GM18861 (cell line): ENCODE measurements at regions not wholly inside any gene's neighbourhood (a gene's known extent, or its start where the extent isn't known, plus 50 kb on each side); places are given as distances from the start of the nearest gene placed in this dataset.

Source experiments
- ATAC-seq: cut with Tn5 transposase; IDR thresholded peaks from one replicate; pipeline ENCODE4 v1.9.1; 2021; ENCODE audit not compliant: unreplicated experiment

DNA sequence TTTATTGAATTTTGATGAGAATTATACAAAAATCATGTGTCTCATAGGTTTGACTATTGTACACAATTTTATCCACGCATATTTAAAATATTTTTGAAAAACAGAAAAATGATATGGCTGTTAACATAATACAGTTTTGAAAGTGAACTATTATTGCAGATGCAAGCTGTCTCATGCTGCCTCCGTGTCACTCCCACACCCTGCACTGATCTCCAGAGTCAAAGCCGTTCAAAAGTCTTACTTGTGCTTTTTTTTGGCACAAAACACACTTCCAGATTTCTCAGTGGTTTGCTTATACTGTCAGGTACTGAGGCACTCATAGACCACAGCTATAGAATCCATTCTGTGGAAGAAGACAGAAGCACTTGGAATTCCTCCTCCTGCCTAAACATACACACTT, 243.1 kb upstream of the ADARB2 start:
- no peak for ATAC-seq

DNA sequence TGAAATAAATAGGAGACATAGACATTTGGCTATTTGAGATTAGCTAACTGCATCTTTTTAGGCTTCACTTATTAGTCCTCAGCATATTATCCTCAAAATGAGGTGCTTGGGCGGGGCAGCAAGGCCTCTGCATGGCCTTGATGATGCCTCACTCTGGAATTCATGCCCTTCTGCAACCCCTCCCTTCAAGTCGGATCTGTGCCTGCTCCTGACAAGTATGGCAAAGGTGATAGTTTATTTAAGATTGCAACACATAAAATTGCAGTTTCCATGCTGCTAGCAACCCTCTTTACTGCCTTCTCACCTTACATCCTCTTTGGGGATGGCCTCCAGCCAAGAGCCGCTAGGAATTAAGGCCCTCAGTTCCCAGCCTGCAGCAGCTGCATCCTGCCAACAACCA, 241.3 kb upstream of the ADARB2 start:
- no peak for ATAC-seq

DNA sequence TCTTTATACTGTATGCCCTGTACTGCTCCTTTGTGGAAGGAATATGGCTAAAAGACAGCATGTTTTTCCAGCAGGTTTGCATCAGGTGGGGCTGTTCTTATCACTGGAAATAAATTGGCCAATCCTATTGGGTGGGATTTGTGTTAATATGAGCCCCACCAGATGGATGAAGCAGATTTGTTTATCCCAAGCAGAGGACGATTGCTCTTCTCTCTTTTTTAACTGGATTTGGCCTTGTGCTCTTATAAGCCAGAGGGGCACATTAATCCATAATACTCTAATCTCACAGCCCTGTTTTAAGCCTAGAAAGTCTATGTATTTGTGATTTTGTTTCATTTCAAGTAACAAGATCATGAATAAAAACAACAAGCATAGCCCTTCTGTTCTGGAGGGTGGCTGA, 240.1 kb upstream of the ADARB2 start:
- ATAC-seq = no peak

DNA sequence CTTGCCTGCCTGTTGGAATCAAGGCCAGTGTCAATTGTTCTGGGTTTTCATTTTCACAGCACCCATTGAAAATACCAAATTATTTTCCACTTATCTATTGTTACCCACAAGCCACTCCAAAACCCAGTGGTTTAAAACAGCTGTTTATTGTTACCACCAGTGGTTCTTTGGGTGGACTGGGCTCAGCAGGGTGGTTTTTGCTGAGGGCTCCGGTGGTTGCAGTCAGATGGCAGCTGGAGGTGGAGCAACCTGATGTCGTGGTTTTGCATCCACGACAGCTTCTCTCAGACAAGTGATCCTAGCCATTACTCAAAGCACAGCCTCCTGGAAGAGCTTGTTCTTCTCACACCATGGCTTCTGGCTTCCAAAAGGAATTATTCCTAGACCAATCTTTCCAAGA, 235.1 kb upstream of the ADARB2 start:
- ATAC-seq = no peak

DNA sequence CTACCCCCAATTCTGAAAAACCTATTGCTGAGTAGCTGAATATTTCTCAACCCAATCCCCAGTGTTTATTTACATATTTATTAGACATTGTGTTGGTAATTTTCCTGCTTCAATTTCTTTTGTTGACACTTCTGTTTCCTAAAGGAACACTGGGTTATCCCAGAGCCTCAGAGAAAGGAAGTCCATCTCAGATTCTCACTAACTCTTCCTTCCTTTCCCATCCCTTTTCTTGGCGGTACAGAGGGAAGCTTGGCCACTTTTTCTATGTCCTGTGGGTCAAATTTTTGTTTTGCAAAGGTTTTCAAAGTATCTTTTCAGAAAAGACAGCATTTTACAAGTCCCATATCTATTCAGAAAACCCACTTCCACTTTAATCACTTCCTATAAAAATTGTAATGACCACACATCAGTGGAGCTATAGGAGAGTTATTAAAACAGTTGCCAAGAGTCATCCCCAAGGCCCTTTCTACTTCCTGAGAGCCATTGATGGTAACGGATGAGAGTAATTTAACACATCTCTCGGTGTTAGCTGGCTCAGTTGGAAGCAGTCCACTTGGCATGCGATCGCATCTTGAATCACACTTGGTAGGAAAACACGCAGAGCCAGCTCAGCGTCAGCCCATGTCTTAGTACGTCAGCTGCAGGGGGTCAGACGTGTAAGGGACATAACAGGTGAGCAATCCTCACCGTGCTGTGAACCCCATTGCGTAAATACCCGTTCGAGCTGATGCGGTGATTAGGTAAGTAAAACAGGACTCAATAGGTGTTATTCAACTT, 231.1 kb upstream of the ADARB2 start:
- no peak for ATAC-seq

DNA sequence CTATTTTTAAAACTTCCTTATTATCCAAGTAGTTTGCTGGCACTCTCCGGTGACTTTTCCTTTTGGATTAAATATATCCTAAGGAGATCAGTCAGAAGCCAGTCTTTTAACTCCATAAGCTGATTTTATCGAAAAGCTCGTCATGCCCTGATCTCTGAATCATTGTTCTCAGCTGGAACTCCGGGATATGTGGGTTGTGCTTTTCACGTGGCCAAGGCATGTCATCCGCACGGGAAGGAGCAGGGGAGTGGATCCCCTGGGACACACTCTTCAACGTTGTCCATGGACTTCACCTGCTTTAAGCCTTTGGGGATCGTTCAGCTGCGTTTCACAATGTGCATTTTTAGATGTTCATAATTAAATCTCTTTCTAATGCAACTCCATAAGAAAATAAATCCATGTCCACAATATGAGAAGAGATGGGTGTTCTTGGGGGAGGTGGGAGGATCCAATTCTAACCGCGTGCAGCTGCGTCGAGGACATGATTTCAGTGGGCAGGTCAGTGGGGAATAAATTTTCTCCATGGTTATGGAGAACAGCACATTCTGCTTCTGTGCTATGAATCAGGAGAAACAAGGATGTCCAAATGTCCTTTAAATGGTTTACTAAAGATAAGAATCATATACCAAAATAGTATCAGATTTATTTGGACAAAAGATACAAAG, 229.5 kb upstream of the ADARB2 start:
- no peak for ATAC-seq

DNA sequence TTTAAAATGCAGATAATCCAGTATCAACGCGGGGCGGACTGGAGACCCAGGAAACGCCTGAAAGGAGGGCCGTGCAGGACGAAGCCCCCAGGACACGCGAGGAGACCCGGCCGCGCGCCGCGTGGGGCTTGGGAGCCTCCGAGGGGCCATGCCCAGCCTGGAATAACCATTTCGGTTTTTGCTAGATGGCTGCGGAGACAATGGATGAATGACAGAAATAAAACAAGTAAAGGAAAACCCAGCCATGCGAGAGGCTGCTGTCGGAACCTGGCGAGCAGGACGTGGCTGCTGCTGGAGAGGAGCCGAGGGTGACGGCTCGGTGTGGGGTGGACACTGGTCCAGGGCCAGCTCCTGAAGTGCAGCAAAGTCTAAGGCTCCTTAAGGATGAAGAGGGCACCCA, 227.2 kb upstream of the ADARB2 start:
- no peak for ATAC-seq

DNA sequence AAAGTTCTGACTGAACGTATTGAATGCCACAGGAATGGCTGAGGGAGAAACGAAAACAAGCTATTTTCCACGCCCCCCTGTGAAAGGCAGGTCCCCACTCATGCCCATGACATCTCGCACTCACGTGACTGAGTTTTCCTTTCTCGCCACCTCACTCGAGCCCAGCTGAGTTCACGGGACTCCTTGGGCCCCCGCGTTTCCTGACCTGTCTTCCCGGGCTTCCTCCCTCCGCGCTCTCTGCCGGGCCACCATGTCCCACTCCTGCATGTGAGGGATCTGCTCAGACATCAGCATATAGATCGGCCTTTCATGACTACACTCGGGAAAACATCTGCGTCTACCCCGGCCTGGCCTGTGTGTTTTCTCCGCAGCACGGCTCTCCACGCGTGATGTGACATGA, 226.0 kb upstream of the ADARB2 start:
- no peak for ATAC-seq

DNA sequence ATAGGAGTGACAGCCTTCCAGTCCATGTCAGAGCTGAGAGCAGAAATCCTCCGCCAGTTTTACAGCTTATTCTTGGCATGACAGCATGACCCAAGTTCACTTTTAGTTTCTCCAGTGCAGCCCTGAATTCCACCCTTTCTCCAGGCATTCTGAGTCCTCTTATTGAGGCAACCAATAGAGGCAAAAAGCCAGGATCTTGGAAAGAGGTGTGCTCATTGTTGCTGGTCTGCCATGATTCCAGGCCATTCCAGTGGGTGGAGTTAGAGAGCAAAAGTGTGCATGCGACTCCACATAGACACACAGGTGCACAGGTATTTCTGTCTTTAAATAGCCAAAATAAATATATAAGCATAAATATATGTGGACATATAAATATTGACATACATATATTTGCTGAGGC, 224.7 kb upstream of the ADARB2 start:
- no peak for ATAC-seq

DNA sequence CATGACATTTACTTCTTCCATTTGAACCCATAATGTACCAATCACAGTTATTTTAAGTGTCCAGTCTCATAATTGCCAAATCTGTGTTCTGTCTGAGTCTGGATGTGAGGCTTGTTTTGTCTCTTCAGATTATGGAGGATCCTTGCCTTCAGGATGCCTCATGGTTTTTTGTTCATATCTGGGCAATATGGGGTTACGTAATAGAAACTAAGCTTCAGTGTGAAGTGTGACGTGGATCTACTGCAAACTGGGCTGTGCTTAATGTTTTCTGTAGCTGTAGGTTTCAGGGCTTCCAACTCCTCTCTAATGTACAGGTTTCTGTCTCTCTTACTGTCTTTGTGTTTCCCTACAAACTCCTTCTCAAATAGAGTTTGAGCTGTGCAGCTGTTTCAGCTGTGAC, 223.7 kb upstream of the ADARB2 start:
- no peak for ATAC-seq

DNA sequence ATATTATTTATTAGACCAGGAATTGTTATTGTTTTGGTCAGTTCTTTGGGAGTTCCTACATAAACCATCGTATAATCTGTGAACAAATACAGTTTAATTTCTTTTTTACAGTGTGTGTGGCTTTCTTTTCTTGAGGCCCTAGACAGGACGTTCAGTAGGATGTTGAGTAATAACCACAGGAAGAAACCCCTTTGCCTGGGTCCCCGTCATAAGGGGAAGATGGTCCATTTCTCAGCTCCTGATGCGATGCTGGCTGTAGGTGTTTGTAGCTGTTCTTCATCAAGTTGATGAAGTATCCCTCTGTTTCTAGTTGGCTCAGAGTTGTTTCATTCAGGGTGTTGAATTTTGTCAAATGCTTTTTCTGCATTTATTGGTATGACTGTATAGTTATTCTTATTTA, 219.7 kb upstream of the ADARB2 start:
- ATAC-seq = no peak

DNA sequence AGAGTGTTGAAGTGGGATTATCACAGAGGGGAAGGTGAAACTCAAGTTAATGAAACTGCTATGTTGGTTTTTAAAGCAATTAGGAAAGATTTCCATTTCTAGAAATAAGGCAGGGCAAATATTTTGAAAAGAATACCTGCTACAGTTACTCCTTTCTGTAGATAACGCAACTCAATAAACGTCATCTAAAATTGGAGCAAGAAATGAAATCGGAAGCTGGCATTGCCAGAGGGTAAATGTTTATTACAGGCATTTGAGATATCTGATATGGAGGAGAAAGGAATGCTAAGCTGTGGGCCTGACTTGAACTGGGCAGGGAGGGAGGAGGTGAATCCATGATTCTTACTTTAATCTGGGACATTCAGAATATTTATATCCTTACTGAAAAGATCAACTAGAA, 217.0 kb upstream of the ADARB2 start:
- no peak for ATAC-seq

DNA sequence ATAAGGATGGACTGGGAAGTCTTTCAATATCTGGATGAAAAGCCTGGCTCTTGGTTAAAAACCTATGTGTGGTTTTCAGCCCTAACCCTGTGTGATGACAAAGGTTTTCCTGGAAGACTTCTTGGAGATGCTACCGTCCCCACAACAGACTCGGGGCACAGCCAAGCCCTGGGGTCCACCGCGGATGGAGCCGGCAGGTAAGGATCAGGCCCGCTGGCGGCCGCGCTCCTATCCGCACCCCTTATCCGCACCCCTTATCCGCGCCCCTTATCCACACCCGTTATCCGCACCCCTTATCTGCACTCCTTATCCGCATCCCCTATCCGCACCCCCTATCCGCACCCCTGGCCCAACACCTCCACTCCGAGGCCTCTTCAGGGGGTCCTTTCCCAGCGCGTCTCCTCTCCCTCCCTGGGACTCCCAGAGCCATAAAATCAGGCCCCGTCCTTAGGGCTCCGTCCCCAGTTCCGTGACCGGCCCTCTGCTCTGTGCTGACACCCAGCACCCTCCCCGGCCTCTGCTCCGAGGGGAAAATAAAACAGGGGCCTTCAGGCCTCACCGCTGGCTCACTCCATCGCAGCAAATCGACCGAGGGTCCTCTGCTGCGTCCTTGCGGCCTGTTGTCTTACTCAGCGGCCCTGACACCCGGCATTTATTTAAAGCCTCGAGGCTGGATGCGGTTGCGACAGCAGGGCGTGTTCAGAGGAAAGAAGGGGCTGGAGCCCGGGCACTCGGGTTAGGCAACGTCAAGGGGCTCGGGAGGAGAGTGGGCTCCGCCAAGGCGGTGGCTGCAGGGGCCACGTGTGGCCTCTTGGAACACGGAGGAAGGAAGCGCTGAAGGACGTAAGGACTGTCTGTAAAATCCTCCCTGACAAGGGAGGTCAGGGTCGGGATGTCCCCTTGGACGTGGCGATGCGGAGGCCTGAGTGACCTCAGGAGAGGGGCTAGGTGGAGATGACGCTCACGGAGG, 215.1 kb upstream of the ADARB2 start:
- no peak for ATAC-seq

DNA sequence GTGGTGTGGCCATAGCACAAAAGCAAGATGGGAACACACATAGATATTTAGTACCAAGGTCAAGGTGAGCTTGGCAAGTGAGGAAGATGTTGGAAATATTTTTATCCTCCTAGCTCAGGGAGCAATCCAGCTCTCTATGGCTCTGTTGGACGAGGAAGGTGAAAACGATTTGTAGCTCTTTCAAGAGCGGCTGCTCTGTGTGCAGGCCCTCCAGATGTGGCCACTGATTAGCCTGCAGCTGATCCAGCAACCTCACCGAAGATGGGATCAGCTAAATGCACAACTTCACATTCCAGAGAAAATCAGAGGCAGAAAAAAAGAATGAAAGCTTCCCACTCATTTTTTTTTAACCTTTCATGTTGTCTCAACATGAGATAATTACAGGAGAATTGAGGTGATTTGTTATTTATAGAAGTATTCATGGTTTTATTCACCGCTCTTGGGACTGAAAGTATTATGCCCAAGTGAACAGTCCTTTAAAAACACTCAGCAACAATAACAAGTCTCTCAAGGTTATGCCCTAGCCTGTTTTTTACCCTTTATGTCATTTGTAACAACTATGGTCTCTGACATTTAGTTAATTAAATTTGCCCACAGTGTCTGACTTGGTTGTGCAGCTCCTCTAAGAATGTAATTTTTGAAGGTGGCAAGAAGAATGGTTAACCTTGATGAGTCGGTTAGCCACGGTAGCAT, 213.6 kb upstream of the ADARB2 start:
- no peak for ATAC-seq

DNA sequence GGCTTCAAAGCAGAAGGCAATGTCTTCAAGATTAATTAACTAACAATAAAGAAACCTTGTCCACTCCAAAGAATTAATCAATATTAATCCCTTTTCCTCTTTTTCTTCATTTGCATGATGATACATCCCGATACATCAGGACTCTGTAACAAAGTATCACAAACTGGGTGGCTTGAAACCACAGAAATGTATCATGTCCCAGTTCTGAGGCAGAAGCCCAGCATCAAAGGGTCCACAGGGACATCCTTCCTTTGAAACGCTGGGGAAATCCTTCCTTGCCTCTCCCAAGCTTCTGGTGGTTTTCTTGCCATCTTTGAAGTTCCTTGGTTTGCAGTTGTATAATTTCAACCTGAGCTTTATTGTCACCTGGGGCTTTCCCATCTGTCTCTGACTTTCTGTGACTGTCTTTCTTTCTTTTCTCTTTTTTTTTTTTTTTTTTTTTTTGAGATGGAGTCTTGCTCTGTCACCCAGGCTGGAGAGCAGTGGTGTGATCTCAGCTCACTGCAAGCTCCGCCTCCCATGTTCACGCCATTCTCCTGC, 210.2 kb upstream of the ADARB2 start:
- ATAC-seq = no peak

DNA sequence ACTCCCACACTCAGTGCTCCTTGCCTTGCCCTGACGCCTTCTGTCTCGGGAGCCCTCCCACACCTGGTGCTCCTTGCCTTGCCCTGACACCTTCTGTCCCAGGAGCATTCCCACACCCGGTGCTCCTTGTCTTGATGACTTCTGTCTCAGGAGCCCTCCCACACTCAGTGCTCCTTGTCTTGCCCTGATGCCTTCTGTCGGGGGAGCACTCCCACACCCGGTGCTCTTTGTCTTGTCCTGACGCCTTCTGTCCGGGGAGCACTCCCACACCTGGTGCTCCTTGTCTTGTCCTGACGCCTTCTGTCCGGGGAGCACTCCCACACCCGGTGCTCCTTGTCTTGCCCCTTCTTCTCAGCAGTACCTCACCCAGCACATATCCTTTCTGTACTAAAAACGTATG, 207.2 kb upstream of the ADARB2 start:
- no peak for ATAC-seq

DNA sequence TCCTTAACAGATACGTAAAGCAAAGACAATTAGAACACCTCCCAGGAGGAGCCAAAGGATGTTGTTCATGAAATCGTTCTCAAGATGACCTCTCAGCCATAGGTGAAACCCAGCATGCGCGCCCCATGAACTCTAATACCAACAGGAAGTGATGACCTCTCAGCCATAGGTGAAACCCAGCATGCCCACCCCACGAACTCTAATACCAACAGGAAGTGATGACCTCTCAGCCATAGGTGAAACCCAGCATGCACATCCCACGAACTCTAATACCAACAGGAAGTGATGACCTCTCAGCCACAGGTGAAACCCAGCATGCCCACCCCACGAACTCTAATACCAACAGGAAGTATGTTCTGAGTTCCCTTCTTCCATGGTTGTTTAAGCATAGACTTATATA, 205.2 kb upstream of the ADARB2 start:
- no peak for ATAC-seq

DNA sequence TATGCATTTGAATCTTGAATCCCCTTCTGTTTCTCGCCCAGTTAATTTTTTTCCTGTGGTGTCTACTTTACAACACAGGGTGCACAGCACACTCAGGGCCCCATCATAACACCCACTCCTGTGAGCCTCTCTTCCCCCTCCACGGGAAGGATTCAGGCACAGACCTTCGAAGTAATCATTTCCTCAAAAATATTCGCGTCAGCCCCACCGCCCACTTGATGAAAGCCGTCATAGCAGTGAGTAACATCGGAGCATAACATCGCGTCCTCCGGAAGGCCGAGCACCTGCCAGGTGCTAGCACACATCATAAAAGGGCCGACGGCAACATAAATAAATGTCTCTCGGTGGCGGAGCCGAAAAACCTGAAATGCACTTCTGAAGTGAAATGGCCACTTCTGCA, 201.7 kb upstream of the ADARB2 start:
- ATAC-seq = no peak

DNA sequence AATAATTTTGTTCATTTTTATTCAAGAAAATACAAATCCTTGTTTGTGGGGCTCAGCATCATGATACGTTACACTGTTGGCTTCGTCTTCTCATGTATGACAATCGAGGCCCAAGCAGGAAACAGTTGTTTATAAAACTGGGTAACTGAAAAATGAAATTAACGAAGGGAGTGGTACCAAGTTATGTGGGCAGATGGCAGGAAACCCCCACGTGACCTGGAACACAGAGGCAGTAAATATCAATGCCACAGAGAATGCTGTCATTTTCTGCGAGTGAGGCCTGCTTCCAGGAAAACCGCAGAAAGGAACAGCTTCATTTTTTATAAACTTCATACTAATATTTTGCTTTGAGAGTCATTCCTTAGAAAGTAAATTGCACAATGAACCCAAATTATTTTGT, 201.0 kb upstream of the ADARB2 start:
- no peak for ATAC-seq

DNA sequence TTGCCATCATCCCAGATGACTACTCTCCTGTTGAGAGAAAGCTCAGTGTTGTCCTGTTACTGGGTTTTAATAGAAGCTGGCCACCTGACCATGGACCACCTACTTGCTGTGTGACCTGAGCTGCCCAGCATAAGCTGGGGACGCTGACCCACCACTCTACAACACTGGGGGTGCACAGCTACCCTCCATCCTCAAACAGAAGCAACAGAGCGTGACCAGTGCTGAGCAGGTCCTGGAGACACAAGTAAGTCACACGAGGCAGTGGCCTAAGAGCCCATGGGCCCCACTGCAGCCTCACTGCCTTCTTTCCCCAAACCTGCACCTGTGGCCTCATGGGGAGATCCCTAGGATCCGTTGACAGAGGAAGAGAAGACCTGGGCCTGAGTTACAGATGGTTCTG, 198.6 kb upstream of the ADARB2 start:
- no peak for ATAC-seq

DNA sequence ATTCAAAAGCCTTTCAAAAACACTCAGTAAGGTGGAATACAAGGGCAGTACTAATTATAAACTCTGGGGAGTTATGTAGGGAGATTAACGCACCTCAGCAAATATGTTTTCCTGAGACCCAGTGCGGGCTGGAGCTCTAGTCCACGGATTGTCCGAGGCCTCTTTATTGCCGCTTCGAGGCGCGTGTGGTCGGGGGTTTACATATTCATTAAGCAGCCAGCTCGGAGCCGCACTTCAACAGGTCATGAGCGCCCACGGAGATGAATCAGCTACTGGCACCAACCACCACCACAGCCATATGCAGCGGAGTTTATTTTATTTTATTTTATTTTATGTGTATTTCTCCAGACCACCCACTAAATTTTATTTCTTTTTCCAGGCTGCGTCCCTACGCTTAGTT, 195.9 kb upstream of the ADARB2 start:
- no peak for ATAC-seq
